ENCODE measurements at regions not wholly inside any gene's neighbourhood (a gene's known extent, or its start where the extent isn't known, plus 50 kb on each side); places are given as distances from the start of the nearest gene placed in this dataset.

- Histone ChIP-seq H3K27ac (ENCODE audit: low read length) (no peak overlapping the region), H3K4me2 (ENCODE audit: low read length) (no peak overlapping the region), H3K4me1 (ENCODE audit: low read length) (no peaks in the 10 kb centered on the region)
These were observed 129.1 kb upstream of the SOX2 start for GRCh38 chr3:181582619-181583018.

GRCh38 chr3:181581656-181582055 lies 130.1 kb upstream of the SOX2 start:
- no peak overlapping the region for H3K4me2 ChIP-seq (ENCODE audit: low read length)
- H3K36me3 ChIP-seq (replicated peaks; ENCODE audit: low read depth, low read length), result no peaks in the 10 kb centered on the region
- no peak overlapping the region for H2AFZ ChIP-seq (ENCODE audit: low read depth, low read length)
- TF ChIP-seq EZH2phosphoT487 (IDR thresholded peaks at IDR 0.05; ENCODE audit: low read depth) (no peak), CTCF (IDR thresholded peaks at IDR 0.05; ENCODE audit: low read depth, low read length) (no peak)
- no peaks in the 10 kb centered on the region for H3K4me1 ChIP-seq (ENCODE audit: low read length)
- no peaks in the 10 kb centered on the region for H3K27me3 ChIP-seq (ENCODE audit: low read depth, low read length)
- H3K27ac ChIP-seq (ENCODE audit: low read length), result no peak overlapping the region
- no peaks in the 10 kb centered on the region for H3K79me2 ChIP-seq (ENCODE audit: low read length)
- no peak overlapping the region for H3K9ac ChIP-seq (ENCODE audit: low read length)
- no peaks in the 10 kb centered on the region for H4K20me1 ChIP-seq (ENCODE audit: insufficient read depth, low read length)
- no peaks in the 10 kb centered on the region for H3K9me3 ChIP-seq (ENCODE audit: insufficient read depth, low read length)
- no peak overlapping the region for H3K4me3 ChIP-seq (ENCODE audit: low read length)

More at GRCh38 chr3:181582619-181583018, 129.1 kb upstream of the SOX2 start:
- Histone ChIP-seq H3K79me2 (ENCODE audit: low read length) (no peaks in the 10 kb centered on the region), H3K9me3 (ENCODE audit: insufficient read depth, low read length) (no peaks in the 10 kb centered on the region), H3K36me3 (replicated peaks; ENCODE audit: low read depth, low read length) (no peaks in the 10 kb centered on the region), H2AFZ (ENCODE audit: low read depth, low read length) (no peak overlapping the region), H4K20me1 (ENCODE audit: insufficient read depth, low read length) (no peaks in the 10 kb centered on the region), H3K4me3 (ENCODE audit: low read length) (no peak overlapping the region), H3K9ac (ENCODE audit: low read length) (no peak overlapping the region), H3K27me3 (ENCODE audit: low read depth, low read length) (no peaks in the 10 kb centered on the region)
- TF ChIP-seq EZH2phosphoT487 (IDR thresholded peaks at IDR 0.05; ENCODE audit: low read depth) (no peak), CTCF (IDR thresholded peaks at IDR 0.05; ENCODE audit: low read depth, low read length) (no peak)

GRCh38 chr3:181578743-181579142 lies 133.0 kb upstream of the SOX2 start:
- Histone ChIP-seq H4K20me1 (ENCODE audit: insufficient read depth, low read length) (no peaks in the 10 kb centered on the region), H3K79me2 (ENCODE audit: low read length) (no peaks in the 10 kb centered on the region)

GRCh38 chr3:181572432-181572831 lies 139.3 kb upstream of the SOX2 start:
- no peak overlapping the region for H3K4me2 ChIP-seq (ENCODE audit: low read length)
- no peak overlapping the region for H3K4me3 ChIP-seq (ENCODE audit: low read length)
- H3K79me2 ChIP-seq (ENCODE audit: low read length), result no peaks in the 10 kb centered on the region
- no peaks in the 10 kb centered on the region for H3K9me3 ChIP-seq (ENCODE audit: insufficient read depth, low read length)
- H3K36me3 ChIP-seq (replicated peaks; ENCODE audit: low read depth, low read length), result no peaks in the 10 kb centered on the region
- H3K4me1 ChIP-seq (ENCODE audit: low read length), result no peaks in the 10 kb centered on the region
- H3K27ac ChIP-seq (ENCODE audit: low read length), result no peak overlapping the region
- no peaks in the 10 kb centered on the region for H4K20me1 ChIP-seq (ENCODE audit: insufficient read depth, low read length)
- TF ChIP-seq CTCF (IDR thresholded peaks at IDR 0.05; ENCODE audit: low read depth, low read length) (no peak), EZH2phosphoT487 (IDR thresholded peaks at IDR 0.05; ENCODE audit: low read depth) (no peak)
- H3K27me3 ChIP-seq (ENCODE audit: low read depth, low read length), result no peaks in the 10 kb centered on the region
- H2AFZ ChIP-seq (ENCODE audit: low read depth, low read length), result no peak overlapping the region
- H3K9ac ChIP-seq (ENCODE audit: low read length), result no peak overlapping the region

More at GRCh38 chr3:181578743-181579142, 133.0 kb upstream of the SOX2 start:
- H3K27me3 ChIP-seq (ENCODE audit: low read depth, low read length), result no peaks in the 10 kb centered on the region
- no peak overlapping the region for H3K4me3 ChIP-seq (ENCODE audit: low read length)
- H3K4me1 ChIP-seq (ENCODE audit: low read length), result no peaks in the 10 kb centered on the region
- H3K27ac ChIP-seq (ENCODE audit: low read length), result no peak overlapping the region
- no peak overlapping the region for H3K9ac ChIP-seq (ENCODE audit: low read length)
- H3K4me2 ChIP-seq (ENCODE audit: low read length), result no peak overlapping the region
- H3K36me3 ChIP-seq (replicated peaks; ENCODE audit: low read depth, low read length), result no peaks in the 10 kb centered on the region
- TF ChIP-seq CTCF (IDR thresholded peaks at IDR 0.05; ENCODE audit: low read depth, low read length), result no peak
- TF ChIP-seq EZH2phosphoT487 (IDR thresholded peaks at IDR 0.05; ENCODE audit: low read depth), result no peak
- H2AFZ ChIP-seq (ENCODE audit: low read depth, low read length), result no peak overlapping the region
- H3K9me3 ChIP-seq (ENCODE audit: insufficient read depth, low read length), result no peaks in the 10 kb centered on the region

Measured in OCI-LY3 (cell line).